HFFc6 (cell line): ENCODE measurements at regions not wholly inside any gene's neighbourhood (a gene's known extent, or its start where the extent isn't known, plus 50 kb on each side); places are given as distances from the start of the nearest gene placed in this dataset.
"Not testable (repeated sequence)": the region's sequence is repeated elsewhere in the genome, so short reads cannot be mapped to it uniquely, and the experiment has no call there.

Experiments
- DNase-seq: peaks from one replicate; pipeline ENCODE4 v3.0.0-alpha.2; 2018
- H3K27ac Mint-ChIP-seq: 2 replicates; pipeline ENCODE4 v1.8.0; 2020; ENCODE audit warnings: mild to moderate bottlenecking, mixed read lengths
- H3K27me3 Mint-ChIP-seq: 2 replicates; pipeline ENCODE4 v1.8.0; 2021; ENCODE audit warnings: mild to moderate bottlenecking, moderate library complexity, mixed read lengths; ENCODE audit not compliant: insufficient read depth
- H3K36me3 Mint-ChIP-seq: 2 replicates; pipeline ENCODE4 v1.8.0; 2021; ENCODE audit warnings: low read depth, mixed read lengths
- H3K4me1 Mint-ChIP-seq: 2 replicates; pipeline ENCODE4 v1.8.0; 2020; ENCODE audit warnings: low read depth, mixed read lengths
- H3K4me3 Mint-ChIP-seq: 2 replicates; pipeline ENCODE4 v1.8.0; 2020; ENCODE audit warnings: mild to moderate bottlenecking, moderate library complexity, mixed read lengths
- H3K9me3 Mint-ChIP-seq: 2 replicates; pipeline ENCODE4 v1.8.0; 2020; ENCODE audit warnings: mild to moderate bottlenecking, mixed read lengths
- CTCF ChIP-seq: fragments of 200-600 bp; sonication (generic); IDR thresholded peaks from 2 replicates; pipeline ENCODE4 v1.5.0; 2021; ENCODE audit warnings: antibody characterized with exemption, mild to moderate bottlenecking

- Mint-ChIP-seq H3K27me3 (peaks cover 17% of the 10 kb centered on the region), H3K9me3 (no peaks in the 10 kb centered on the region), H3K27ac (no peak overlapping the region), H3K36me3 (no peaks in the 10 kb centered on the region), H3K4me3 (no peak overlapping the region), H3K4me1 (peaks cover 5% of the 10 kb centered on the region)
- no peak for DNase-seq
- TF ChIP-seq CTCF, result no peak
Measured at GRCh38 chr11:79616392-79616851, 175.6 kb upstream of the TENM4 start.

- no peaks in the 10 kb centered on the region for H3K9me3 Mint-ChIP-seq
- H3K27me3 Mint-ChIP-seq, result peaks cover 17% of the 10 kb centered on the region
- peaks cover 5% of the 10 kb centered on the region for H3K4me1 Mint-ChIP-seq
Measured at GRCh38 chr11:79615425-79615824, 174.6 kb upstream of the TENM4 start.

GRCh38 chr11:79610678-79611077, 169.8 kb upstream of the TENM4 start:
- Mint-ChIP-seq H3K27me3 (peaks cover 19% of the 10 kb centered on the region), H3K27ac (no peak overlapping the region), H3K36me3 (no peaks in the 10 kb centered on the region), H3K9me3 (no peaks in the 10 kb centered on the region), H3K4me3 (no peak overlapping the region), H3K4me1 (no peaks in the 10 kb centered on the region)
- DNase-seq, result no peak
- TF ChIP-seq CTCF, result peak; percentile 42

More at GRCh38 chr11:79615425-79615824, 174.6 kb upstream of the TENM4 start:
- Mint-ChIP-seq H3K4me3 (no peak overlapping the region), H3K27ac (no peak overlapping the region), H3K36me3 (no peaks in the 10 kb centered on the region)
- no peak for DNase-seq
- no peak for TF ChIP-seq CTCF

GRCh38 chr11:79610139-79610538, 169.3 kb upstream of the TENM4 start:
- H3K36me3 Mint-ChIP-seq, result no peaks in the 10 kb centered on the region
- DNase-seq, result no peak
- no peak for TF ChIP-seq CTCF
- H3K27ac Mint-ChIP-seq, result no peak overlapping the region
- H3K4me3 Mint-ChIP-seq, result no peak overlapping the region
- H3K4me1 Mint-ChIP-seq, result no peaks in the 10 kb centered on the region
- H3K27me3 Mint-ChIP-seq, result peaks cover 19% of the 10 kb centered on the region
- H3K9me3 Mint-ChIP-seq, result no peaks in the 10 kb centered on the region

- H3K4me3 Mint-ChIP-seq, result no peak overlapping the region
- no peaks in the 10 kb centered on the region for H3K9me3 Mint-ChIP-seq
- TF ChIP-seq CTCF, result no peak
- H3K4me1 Mint-ChIP-seq, result no peaks in the 10 kb centered on the region
- DNase-seq, result no peak
- H3K36me3 Mint-ChIP-seq, result no peaks in the 10 kb centered on the region
- no peak overlapping the region for H3K27ac Mint-ChIP-seq
- peaks cover 16% of the 10 kb centered on the region for H3K27me3 Mint-ChIP-seq
Measured at GRCh38 chr11:79609511-79609910, 168.7 kb upstream of the TENM4 start.

GRCh38 chr11:79606461-79606860, 165.6 kb upstream of the TENM4 start:
- peaks cover 11% of the 10 kb centered on the region for H3K27me3 Mint-ChIP-seq
- not testable (repeated sequence) for H3K4me1 Mint-ChIP-seq, H3K27ac Mint-ChIP-seq, H3K4me3 Mint-ChIP-seq, H3K36me3 Mint-ChIP-seq, H3K9me3 Mint-ChIP-seq, DNase-seq
